Trophoblast cell (in vitro differentiated cells and primary cell): ENCODE measurements at regions not wholly inside any gene's neighbourhood (a gene's known extent, or its start where the extent isn't known, plus 50 kb on each side); places are given as distances from the start of the nearest gene placed in this dataset.

ENCODE experiments used
- DNase-seq, 2 donors: peaks; one replicate each; pipeline ENCODE4 v3.0.0-alpha.2; 2016
- H2AFZ ChIP-seq: 2 replicates; pipeline ENCODE4 v1.6.1; 2013; ENCODE audit warnings: low read length, moderate library complexity, mild to moderate bottlenecking; ENCODE audit not compliant: insufficient read depth, poor library complexity
- H2AK5ac ChIP-seq: 2 replicates; pipeline ENCODE4 v1.6.1; 2013; ENCODE audit warnings: mild to moderate bottlenecking, low read length
- H2BK120ac ChIP-seq: 2 replicates; pipeline ENCODE4 v1.6.1; 2013; ENCODE audit warnings: low read length, mild to moderate bottlenecking, moderate library complexity; ENCODE audit not compliant: insufficient read depth, poor library complexity
- H2BK12ac ChIP-seq: 2 replicates; pipeline ENCODE4 v1.6.1; 2013; ENCODE audit warnings: mild to moderate bottlenecking, low read length, moderate library complexity
- H2BK5ac ChIP-seq: 2 replicates; pipeline ENCODE4 v1.6.1; 2013; ENCODE audit warnings: low read length, low read depth, moderate library complexity, mild to moderate bottlenecking; ENCODE audit not compliant: poor library complexity
- H3K14ac ChIP-seq: 2 replicates; pipeline ENCODE4 v1.6.1; 2013; ENCODE audit warnings: mild to moderate bottlenecking, low read length
- H3K18ac ChIP-seq: 2 replicates; pipeline ENCODE4 v1.6.1; 2013; ENCODE audit warnings: mild to moderate bottlenecking, low read length
- H3K23ac ChIP-seq: 2 replicates; pipeline ENCODE4 v1.6.1; 2013; ENCODE audit warnings: low read length
- H3K27ac ChIP-seq: 2 replicates; pipeline ENCODE4 v1.5.1; 2013; ENCODE audit warnings: low read depth, mild to moderate bottlenecking, inconsistent platforms, low read length, moderate library complexity
- H3K27me3 ChIP-seq: 2 replicates; pipeline ENCODE4 v1.6.1; 2013; ENCODE audit warnings: inconsistent platforms, mild to moderate bottlenecking, low read length, moderate library complexity; ENCODE audit not compliant: insufficient read depth
- H3K36me3 ChIP-seq, 2 experiments: 1 replicate in 1 of 2; 2 replicates in 1 of 2; pipeline ENCODE4 v1.6.1; 2013; ENCODE audit warnings: low read length in 2 of 2, mild to moderate bottlenecking in 2 of 2, moderate library complexity in 1 of 2; ENCODE audit not compliant: insufficient read depth in 2 of 2, control insufficient read depth in 1 of 2
- H3K4ac ChIP-seq: 2 replicates; pipeline ENCODE4 v1.6.1; 2013; ENCODE audit warnings: low read depth, mild to moderate bottlenecking, low read length, moderate library complexity
- H3K4me1 ChIP-seq, 2 experiments: 1 replicate in 1 of 2; 2 replicates in 1 of 2; pipeline ENCODE4 v1.6.1; 2013; ENCODE audit warnings: low read length in 2 of 2, mild to moderate bottlenecking in 2 of 2, moderate library complexity in 1 of 2; ENCODE audit not compliant: insufficient read depth in 2 of 2, control insufficient read depth in 1 of 2
- H3K4me2 ChIP-seq: 2 replicates; pipeline ENCODE4 v1.6.1; 2013; ENCODE audit warnings: inconsistent platforms, mild to moderate bottlenecking, low read length, moderate library complexity
- H3K4me3 ChIP-seq: 2 replicates; pipeline ENCODE4 v1.5.1; 2013; ENCODE audit warnings: mild to moderate bottlenecking, low read depth, low read length, inconsistent platforms
- H3K79me1 ChIP-seq: one replicate; pipeline ENCODE4 v1.6.1; 2013; ENCODE audit warnings: low read length
- H3K79me2 ChIP-seq: 2 replicates; pipeline ENCODE4 v1.6.1; 2013; ENCODE audit warnings: low read length, mild to moderate bottlenecking; ENCODE audit not compliant: control insufficient read depth, insufficient read depth, poor library complexity
- H3K9ac ChIP-seq: 2 replicates; pipeline ENCODE4 v1.6.1; 2013; ENCODE audit warnings: mild to moderate bottlenecking, low read length
- H3K9me3 ChIP-seq: 2 replicates; pipeline ENCODE4 v1.6.1; 2013; ENCODE audit warnings: low read depth, mild to moderate bottlenecking, control low read depth, inconsistent platforms, low read length; ENCODE audit not compliant: insufficient read depth
- H4K12ac ChIP-seq: 2 replicates; pipeline ENCODE4 v1.6.1; 2013; ENCODE audit warnings: low read depth, mild to moderate bottlenecking, low read length, moderate library complexity
- H4K8ac ChIP-seq: 2 replicates; pipeline ENCODE4 v1.6.1; 2013; ENCODE audit warnings: low read depth, mild to moderate bottlenecking, low read length, moderate library complexity
- H4K91ac ChIP-seq: one replicate; pipeline ENCODE4 v1.6.1; 2013; ENCODE audit warnings: low read depth, mild to moderate bottlenecking, low read length, moderate library complexity
- WGBS: extraction: QIAGEN DNeasy Blood & Tissue Kit; methylation state at CpG from one replicate; pipeline ENCODE4 v1.1.7; 2013; ENCODE audit warnings: missing lambda C conversion rate; ENCODE audit not compliant: insufficient read length, insufficient coverage; ENCODE audit errors: extremely low coverage; 5-methylcytosine and 5-hydroxymethylcytosine counted together

- peak overlapping the region; percentile 76 for H3K27ac ChIP-seq
- H2BK120ac ChIP-seq: peak overlapping the region; percentile 46
- H3K79me1 ChIP-seq: peaks cover 6% of the 10 kb centered on the region
- H2BK12ac ChIP-seq: peak overlapping the region; percentile 52
- peak overlapping the region; percentile 61 for H2AFZ ChIP-seq
- peak overlapping the region; percentile 60 for H2BK5ac ChIP-seq
- no peak overlapping the region for H2AK5ac ChIP-seq
- H4K91ac ChIP-seq: peak overlapping the region; percentile 38
- DNase-seq: no peak
- no peaks in the 10 kb centered on the region for H3K79me2 ChIP-seq
- H3K4me3 ChIP-seq: no peak overlapping the region
- no peak overlapping the region for H3K18ac ChIP-seq
- H3K27me3 ChIP-seq: no peaks in the 10 kb centered on the region
- peak overlapping the region; percentile 26 for H4K12ac ChIP-seq
- H3K4me2 ChIP-seq: peak overlapping the region; percentile 78
- WGBS: no CpG with 5 or more reads among the region's 7 CpGs
- no peak overlapping the region for H4K8ac ChIP-seq
- peak overlapping the region; percentile 29 for H3K14ac ChIP-seq
- no peaks in the 10 kb centered on the region for H3K36me3 ChIP-seq
- no peaks in the 10 kb centered on the region for H3K9me3 ChIP-seq
- peaks cover 2% of the 10 kb centered on the region in 2 experiments for H3K4me1 ChIP-seq
- no peak overlapping the region for H3K4ac ChIP-seq
- no peak overlapping the region for H3K9ac ChIP-seq
- H3K23ac ChIP-seq: no peak overlapping the region
These were observed 83.4 kb upstream of the PELI1 start for GRCh38 chr2:64227603-64228125.

GRCh38 chr2:64228126-64228678 lies 84.0 kb upstream of the PELI1 start:
- H3K9me3 ChIP-seq: no peaks in the 10 kb centered on the region
- H2AFZ ChIP-seq: peak overlapping the region; percentile 61
- H2BK5ac ChIP-seq: peak overlapping the region; percentile 60
- peaks cover 2% of the 10 kb centered on the region in 2 experiments for H3K4me1 ChIP-seq
- H3K79me1 ChIP-seq: peaks cover 5% of the 10 kb centered on the region
- no peaks in the 10 kb centered on the region for H3K36me3 ChIP-seq
- no peak overlapping the region for H2AK5ac ChIP-seq
- H2BK120ac ChIP-seq: peak overlapping the region; percentile 46
- no peaks in the 10 kb centered on the region for H3K79me2 ChIP-seq
- peak overlapping the region; percentile 78 for H3K4me2 ChIP-seq
- H2BK12ac ChIP-seq: peak overlapping the region; percentile 52
- H3K9ac ChIP-seq: no peak overlapping the region
- peak overlapping the region; percentile 38 for H4K91ac ChIP-seq
- H3K27ac ChIP-seq: peak overlapping the region; percentile 76
- no peak overlapping the region for H3K4me3 ChIP-seq
- WGBS: no CpG with 5 or more reads among the region's 26 CpGs
- H3K27me3 ChIP-seq: no peaks in the 10 kb centered on the region
- no peak overlapping the region for H3K23ac ChIP-seq
- peak overlapping the region; percentile 29 for H3K14ac ChIP-seq
- peak overlapping the region; percentile 26 for H4K12ac ChIP-seq
- no peak overlapping the region for H3K4ac ChIP-seq
- H4K8ac ChIP-seq: peak overlapping the region; percentile 54
- peak; percentile 66 to 76 for DNase-seq
- H3K18ac ChIP-seq: no peak overlapping the region

GRCh38 chr2:64228918-64229317 lies 84.7 kb upstream of the PELI1 start:
- peaks cover 2% of the 10 kb centered on the region in 2 experiments for H3K4me1 ChIP-seq
- no peak overlapping the region for H3K27ac ChIP-seq
- no peaks in the 10 kb centered on the region for H3K27me3 ChIP-seq
- no peak overlapping the region for H3K14ac ChIP-seq
- H3K79me1 ChIP-seq: peaks cover 5% of the 10 kb centered on the region
- H4K91ac ChIP-seq: no peak overlapping the region
- no peak overlapping the region for H2AK5ac ChIP-seq
- H4K8ac ChIP-seq: no peak overlapping the region
- H4K12ac ChIP-seq: no peak overlapping the region
- no peak overlapping the region for H2AFZ ChIP-seq
- no peak overlapping the region for H3K4me2 ChIP-seq
- H3K9me3 ChIP-seq: no peaks in the 10 kb centered on the region
- H2BK5ac ChIP-seq: no peak overlapping the region
- H3K18ac ChIP-seq: no peak overlapping the region
- no peak for DNase-seq
- WGBS: no CpG with 5 or more reads among the region's 4 CpGs
- H2BK12ac ChIP-seq: no peak overlapping the region
- H3K23ac ChIP-seq: no peak overlapping the region
- no peaks in the 10 kb centered on the region for H3K36me3 ChIP-seq
- no peaks in the 10 kb centered on the region for H3K79me2 ChIP-seq
- H2BK120ac ChIP-seq: no peak overlapping the region
- H3K4ac ChIP-seq: no peak overlapping the region
- no peak overlapping the region for H3K9ac ChIP-seq
- no peak overlapping the region for H3K4me3 ChIP-seq

- DNase-seq: peak; percentile 50 to 82
- Histone ChIP-seq H2BK120ac (no peak overlapping the region), H2AK5ac (no peak overlapping the region), H2BK5ac (no peak overlapping the region), H4K91ac (no peak overlapping the region), H4K8ac (no peak overlapping the region), H2AFZ (no peak overlapping the region), H3K23ac (no peak overlapping the region), H3K4me2 (no peak overlapping the region), H3K14ac (no peak overlapping the region), H3K27ac (no peak overlapping the region), H3K36me3 (no peaks in the 10 kb centered on the region), H3K18ac (no peak overlapping the region), H3K4me1 (peaks cover 2 to 4% of the 10 kb centered on the region in 2 experiments), H2BK12ac (no peak overlapping the region), H3K27me3 (no peaks in the 10 kb centered on the region), H3K79me2 (no peaks in the 10 kb centered on the region), H3K9ac (no peak overlapping the region), H3K9me3 (no peaks in the 10 kb centered on the region), H4K12ac (no peak overlapping the region), H3K79me1 (peaks cover 5% of the 10 kb centered on the region), H3K4ac (no peak overlapping the region), H3K4me3 (no peak overlapping the region)
These were observed 86.3 kb upstream of the PELI1 start for GRCh38 chr2:64230540-64230939.
